Endothelial cell (in vitro differentiated cells): ENCODE measurements at regions not wholly inside any gene's neighbourhood (a gene's known extent, or its start where the extent isn't known, plus 50 kb on each side); places are given as distances from the start of the nearest gene placed in this dataset.

Experiments
- DNase-seq: peaks from one replicate; pipeline ENCODE4 v3.0.0; 2021; ENCODE audit warnings: low spot score
- H3K27ac Mint-ChIP-seq: one replicate; pipeline ENCODE4 v1.8.0; 2021; ENCODE audit warnings: mixed read lengths, inconsistent platforms; ENCODE audit not compliant: unreplicated experiment
- H3K27me3 Mint-ChIP-seq: one replicate; pipeline ENCODE4 v1.8.0; 2021; ENCODE audit warnings: mild to moderate bottlenecking, moderate library complexity, mixed read lengths, inconsistent platforms; ENCODE audit not compliant: unreplicated experiment
- H3K36me3 Mint-ChIP-seq: one replicate; pipeline ENCODE4 v1.8.0; 2021; ENCODE audit warnings: mild to moderate bottlenecking, low read depth, mixed read lengths, inconsistent platforms; ENCODE audit not compliant: unreplicated experiment
- H3K4me1 Mint-ChIP-seq: one replicate; pipeline ENCODE4 v1.8.0; 2021; ENCODE audit warnings: mild to moderate bottlenecking, mixed read lengths, inconsistent platforms; ENCODE audit not compliant: unreplicated experiment
- H3K4me3 Mint-ChIP-seq: one replicate; pipeline ENCODE4 v1.8.0; 2021; ENCODE audit warnings: mild to moderate bottlenecking, mixed read lengths, inconsistent platforms; ENCODE audit not compliant: unreplicated experiment
- H3K9me3 Mint-ChIP-seq: one replicate; pipeline ENCODE4 v1.8.0; 2021; ENCODE audit warnings: mixed read lengths, inconsistent platforms; ENCODE audit not compliant: unreplicated experiment
- TF ChIP-seq, protein P1 (sequence below): fragments of 200-600 bp; sonication (generic); IDR thresholded peaks from one replicate; pipeline ENCODE4 v1.5.0; 2021; ENCODE audit warnings: antibody characterized with exemption; ENCODE audit not compliant: unreplicated experiment

DNA sequence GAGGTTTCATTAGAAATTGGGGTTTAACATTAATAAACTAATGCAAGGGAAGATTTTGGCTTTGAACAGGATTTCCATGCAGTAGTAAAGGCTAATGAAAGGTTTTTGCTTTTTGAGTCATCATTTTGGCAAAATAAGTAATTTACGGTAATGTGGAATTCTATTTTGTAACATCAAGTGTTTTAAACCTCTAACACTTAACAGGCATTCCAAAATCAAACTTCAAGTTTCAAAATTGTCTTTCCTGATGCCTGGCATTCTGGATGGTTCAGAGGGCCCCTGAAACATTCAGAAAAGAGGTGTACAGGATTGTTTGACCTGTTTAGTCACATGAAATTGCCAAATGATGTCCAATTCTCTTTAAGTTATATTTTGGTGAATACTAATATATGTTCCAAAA is 90.4 kb upstream of the GNAZ start:
- TF ChIP-seq, protein P1, sequence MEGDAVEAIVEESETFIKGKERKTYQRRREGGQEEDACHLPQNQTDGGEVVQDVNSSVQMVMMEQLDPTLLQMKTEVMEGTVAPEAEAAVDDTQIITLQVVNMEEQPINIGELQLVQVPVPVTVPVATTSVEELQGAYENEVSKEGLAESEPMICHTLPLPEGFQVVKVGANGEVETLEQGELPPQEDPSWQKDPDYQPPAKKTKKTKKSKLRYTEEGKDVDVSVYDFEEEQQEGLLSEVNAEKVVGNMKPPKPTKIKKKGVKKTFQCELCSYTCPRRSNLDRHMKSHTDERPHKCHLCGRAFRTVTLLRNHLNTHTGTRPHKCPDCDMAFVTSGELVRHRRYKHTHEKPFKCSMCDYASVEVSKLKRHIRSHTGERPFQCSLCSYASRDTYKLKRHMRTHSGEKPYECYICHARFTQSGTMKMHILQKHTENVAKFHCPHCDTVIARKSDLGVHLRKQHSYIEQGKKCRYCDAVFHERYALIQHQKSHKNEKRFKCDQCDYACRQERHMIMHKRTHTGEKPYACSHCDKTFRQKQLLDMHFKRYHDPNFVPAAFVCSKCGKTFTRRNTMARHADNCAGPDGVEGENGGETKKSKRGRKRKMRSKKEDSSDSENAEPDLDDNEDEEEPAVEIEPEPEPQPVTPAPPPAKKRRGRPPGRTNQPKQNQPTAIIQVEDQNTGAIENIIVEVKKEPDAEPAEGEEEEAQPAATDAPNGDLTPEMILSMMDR: no peak
- H3K4me1 Mint-ChIP-seq: no peaks in the 10 kb centered on the region
- H3K4me3 Mint-ChIP-seq: no peak overlapping the region
- DNase-seq: no peak
- no peaks in the 10 kb centered on the region for H3K36me3 Mint-ChIP-seq
- no peak overlapping the region for H3K27ac Mint-ChIP-seq
- no peaks in the 10 kb centered on the region for H3K27me3 Mint-ChIP-seq
- H3K9me3 Mint-ChIP-seq: no peaks in the 10 kb centered on the region

DNA sequence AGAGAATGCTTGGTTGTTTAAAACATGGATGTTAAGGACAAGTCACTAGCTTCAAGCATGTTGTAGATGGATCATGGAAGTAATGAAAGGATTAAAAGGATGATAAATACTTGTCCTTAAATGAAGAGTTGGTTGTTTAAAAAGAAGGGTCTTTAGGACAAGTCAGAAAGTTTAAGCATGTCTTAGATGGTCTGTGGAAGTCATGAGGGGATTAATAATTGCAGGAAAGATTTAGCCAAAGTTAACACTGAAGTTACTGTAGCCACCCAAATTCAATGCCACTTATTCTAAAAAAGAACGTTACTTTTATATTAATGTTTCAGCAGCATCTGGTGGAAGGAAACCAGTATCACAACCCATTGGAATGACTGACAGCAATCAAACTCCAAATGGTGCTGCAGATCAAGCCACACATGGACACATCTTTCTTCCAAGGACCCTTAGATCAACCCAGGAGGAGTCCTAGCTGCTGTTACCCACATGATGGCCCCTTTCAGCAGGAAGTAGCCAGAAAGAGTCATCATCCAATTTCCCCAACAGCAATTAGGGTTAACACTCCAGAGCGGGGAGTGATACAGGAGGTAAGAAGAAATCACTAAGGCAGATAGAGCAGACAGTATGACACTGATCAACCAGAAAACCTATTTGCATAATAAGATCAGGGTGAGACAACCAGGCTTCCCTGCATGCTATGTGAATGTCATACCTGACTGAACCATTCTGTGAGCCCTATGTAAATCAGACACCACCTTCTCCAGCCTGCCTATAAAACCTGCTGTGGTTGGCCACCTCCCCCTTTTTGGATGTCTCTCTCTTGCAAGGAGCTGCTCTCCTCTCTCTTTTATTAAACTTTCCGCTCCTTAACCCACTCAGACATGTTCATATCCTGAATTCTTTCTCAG is 88.4 kb upstream of the GNAZ start:
- TF ChIP-seq, protein P1: no peak
- Mint-ChIP-seq H3K4me1 (no peaks in the 10 kb centered on the region), H3K27ac (no peak overlapping the region), H3K4me3 (no peak overlapping the region), H3K9me3 (no peaks in the 10 kb centered on the region), H3K27me3 (peaks cover 2% of the 10 kb centered on the region), H3K36me3 (no peaks in the 10 kb centered on the region)
- no peak for DNase-seq

DNA sequence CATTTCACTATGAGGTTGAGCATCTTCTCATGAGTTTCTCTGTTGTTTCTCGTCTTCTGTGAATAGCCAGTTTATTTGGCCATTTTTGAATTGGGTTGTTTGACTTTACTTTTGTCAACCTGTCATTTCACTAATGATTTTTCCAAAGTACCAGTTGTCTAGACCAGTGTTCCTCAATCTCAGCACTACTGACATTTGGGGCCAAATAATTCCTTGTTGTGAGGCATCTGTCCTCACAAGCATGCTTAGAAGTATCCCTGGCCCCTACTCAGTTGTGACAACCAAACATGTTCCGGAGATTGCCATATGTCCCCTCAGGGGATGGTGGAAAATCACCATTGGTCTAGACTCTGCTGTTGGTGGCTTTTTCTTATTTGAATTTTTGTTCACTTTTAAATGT is 87.7 kb upstream of the GNAZ start:
- Mint-ChIP-seq H3K27ac (no peak overlapping the region), H3K27me3 (peaks cover 2% of the 10 kb centered on the region), H3K36me3 (no peaks in the 10 kb centered on the region), H3K9me3 (no peaks in the 10 kb centered on the region), H3K4me1 (no peaks in the 10 kb centered on the region), H3K4me3 (no peak overlapping the region)
- DNase-seq: no peak
- TF ChIP-seq, protein P1: no peak

- H3K9me3 Mint-ChIP-seq: no peaks in the 10 kb centered on the region
- no peaks in the 10 kb centered on the region for H3K36me3 Mint-ChIP-seq
- H3K4me1 Mint-ChIP-seq: no peaks in the 10 kb centered on the region
Measured at GRCh38 chr22:22983123-22983522, 87.2 kb upstream of the GNAZ start.

DNA sequence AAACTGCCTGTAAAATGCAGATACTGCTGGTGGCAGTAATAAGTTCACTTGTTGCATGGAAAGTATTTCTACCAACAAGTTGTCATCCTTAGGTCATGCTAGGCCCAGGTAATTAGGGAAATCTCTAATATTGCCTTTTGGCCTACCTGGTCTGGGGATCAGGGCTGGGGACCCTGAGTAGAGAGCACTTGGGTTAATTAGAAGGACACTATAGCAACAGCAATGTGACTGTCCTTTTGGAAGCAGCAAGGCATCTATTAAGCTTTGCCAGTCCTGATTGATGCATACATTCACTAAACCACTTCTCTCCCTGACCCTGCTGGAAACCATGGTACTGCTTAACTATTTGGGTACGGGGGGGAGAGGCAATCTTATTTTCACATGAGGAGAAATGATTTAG is 86.5 kb upstream of the GNAZ start:
- Mint-ChIP-seq H3K27me3 (peaks cover 2% of the 10 kb centered on the region), H3K9me3 (no peaks in the 10 kb centered on the region), H3K36me3 (no peaks in the 10 kb centered on the region), H3K27ac (no peak overlapping the region), H3K4me3 (no peak overlapping the region), H3K4me1 (no peaks in the 10 kb centered on the region)
- TF ChIP-seq, protein P1: no peak
- DNase-seq: no peak

More at GRCh38 chr22:22983123-22983522, 87.2 kb upstream of the GNAZ start:
- H3K27ac Mint-ChIP-seq: no peak overlapping the region
- DNase-seq: no peak
- TF ChIP-seq, protein P1: no peak
- peaks cover 2% of the 10 kb centered on the region for H3K27me3 Mint-ChIP-seq
- H3K4me3 Mint-ChIP-seq: no peak overlapping the region
